Fibroblast of mammary gland (primary cell): ENCODE measurements at regions not wholly inside any gene's neighbourhood (a gene's known extent, or its start where the extent isn't known, plus 50 kb on each side); places are given as distances from the start of the nearest gene placed in this dataset.

Source experiments
- DNase-seq: peaks from one replicate; pipeline ENCODE4 v3.0.0-alpha.2; 2010; ENCODE audit warnings: low read depth
- H3K4me3 ChIP-seq: 2 replicates; pipeline ENCODE4 v1.5.1; 2011; ENCODE audit warnings: low read depth, mild to moderate bottlenecking, low read length, moderate library complexity; ENCODE audit not compliant: control insufficient read depth
- CTCF ChIP-seq: conservative IDR thresholded peaks from 2 replicates; pipeline ENCODE4 v1.5.1; 2011; ENCODE audit warnings: low read depth, low read length, inconsistent platforms; ENCODE audit not compliant: control insufficient read depth, insufficient read depth

DNA sequence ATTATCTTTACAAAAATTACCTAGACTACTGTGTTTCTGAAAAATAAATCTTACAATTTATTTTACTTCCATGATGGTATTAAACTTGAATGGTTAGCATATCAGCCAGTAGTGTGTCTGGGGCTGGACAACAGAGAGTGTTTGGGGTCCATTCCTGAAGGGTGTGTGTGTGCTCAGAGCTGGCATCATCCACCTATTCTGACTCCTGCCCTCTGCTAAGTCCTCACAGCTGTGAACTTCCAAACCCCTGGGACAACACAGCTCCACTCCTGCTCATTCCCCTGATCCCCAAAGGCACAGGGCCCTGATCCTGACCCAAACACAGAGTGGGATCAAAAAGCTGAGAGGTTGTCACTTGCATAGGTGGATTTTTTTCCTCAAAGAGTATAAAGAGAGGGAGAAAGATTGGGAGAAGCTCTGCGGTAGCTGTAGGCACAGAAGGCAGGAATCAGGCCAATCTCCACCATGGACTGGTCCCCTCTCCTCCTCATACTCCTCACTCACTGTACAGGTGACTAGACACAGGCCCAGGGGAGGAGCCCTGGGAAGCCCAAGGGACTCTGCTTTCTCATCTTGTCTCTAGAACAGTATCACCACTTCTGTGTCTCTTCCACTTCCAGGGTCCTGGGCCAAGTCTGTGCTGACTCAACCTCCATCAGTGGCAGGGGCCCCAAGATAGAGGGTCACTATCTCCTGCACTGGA is 55.7 kb upstream of the TOP3B start:
- no peak for DNase-seq
- TF ChIP-seq CTCF: no peak
- no peak overlapping the region for H3K4me3 ChIP-seq

DNA sequence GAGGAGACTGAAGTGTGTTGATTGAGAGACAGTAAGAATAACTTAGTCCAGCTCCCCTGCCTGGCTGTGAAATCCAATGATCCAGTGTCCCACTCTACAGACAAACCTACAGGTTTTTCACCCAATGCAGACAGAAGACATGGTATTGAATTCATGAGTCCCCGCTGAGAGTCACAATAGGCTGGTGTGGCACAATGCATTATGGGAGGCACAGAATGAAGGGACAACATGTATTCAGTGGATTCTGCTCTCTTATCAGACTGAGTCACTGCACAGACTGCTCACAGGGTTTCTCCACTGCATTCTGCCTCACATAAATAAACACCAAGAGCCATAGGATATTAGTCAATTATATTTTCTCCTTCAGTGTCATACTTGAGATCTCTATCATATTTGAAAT is 55.2 kb upstream of the TOP3B start:
- DNase-seq: peak; percentile 12
- no peak overlapping the region for H3K4me3 ChIP-seq
- no peak for TF ChIP-seq CTCF

DNA sequence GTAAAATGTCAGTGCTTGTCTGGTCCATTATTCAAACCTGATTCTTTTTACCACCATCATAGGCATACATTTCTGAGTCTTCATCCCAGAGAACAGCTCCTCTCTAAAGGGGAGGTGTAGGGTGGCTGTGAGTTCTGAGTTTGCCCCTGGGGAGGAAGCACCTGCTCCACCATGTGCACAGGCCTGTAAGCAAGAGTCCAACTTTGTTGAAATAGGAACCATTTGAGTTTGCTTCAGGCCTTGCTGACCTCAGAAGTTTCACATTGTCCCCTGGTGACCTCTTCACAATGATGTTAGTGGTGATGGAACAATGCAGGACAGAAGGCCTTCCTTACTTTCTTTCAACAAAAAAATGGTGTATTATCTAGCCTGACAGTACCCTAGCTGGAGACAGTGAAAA is 54.6 kb upstream of the TOP3B start:
- no peak overlapping the region for H3K4me3 ChIP-seq
- no peak for TF ChIP-seq CTCF
- DNase-seq: no peak

DNA sequence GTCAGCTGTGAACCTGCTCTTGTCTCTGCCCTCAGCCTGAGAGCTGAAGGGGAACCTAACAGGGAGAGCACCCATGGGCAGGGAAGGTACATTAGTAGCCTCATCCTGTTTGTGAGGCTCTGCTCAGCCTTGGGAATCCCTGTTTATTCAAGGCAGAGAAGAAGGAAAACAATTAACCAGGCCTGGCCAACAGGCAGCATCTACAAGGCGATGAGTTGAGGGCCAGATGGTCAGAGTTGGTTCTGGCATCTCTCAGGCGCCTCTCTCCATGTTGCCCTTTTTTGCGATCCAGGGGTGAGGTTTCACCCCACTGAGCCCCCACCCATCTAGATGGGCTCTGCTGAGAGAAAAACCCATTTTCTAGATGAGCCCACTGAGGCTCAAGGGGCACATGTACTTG is 54.0 kb upstream of the TOP3B start:
- TF ChIP-seq CTCF: no peak
- no peak overlapping the region for H3K4me3 ChIP-seq
- no peak for DNase-seq

DNA sequence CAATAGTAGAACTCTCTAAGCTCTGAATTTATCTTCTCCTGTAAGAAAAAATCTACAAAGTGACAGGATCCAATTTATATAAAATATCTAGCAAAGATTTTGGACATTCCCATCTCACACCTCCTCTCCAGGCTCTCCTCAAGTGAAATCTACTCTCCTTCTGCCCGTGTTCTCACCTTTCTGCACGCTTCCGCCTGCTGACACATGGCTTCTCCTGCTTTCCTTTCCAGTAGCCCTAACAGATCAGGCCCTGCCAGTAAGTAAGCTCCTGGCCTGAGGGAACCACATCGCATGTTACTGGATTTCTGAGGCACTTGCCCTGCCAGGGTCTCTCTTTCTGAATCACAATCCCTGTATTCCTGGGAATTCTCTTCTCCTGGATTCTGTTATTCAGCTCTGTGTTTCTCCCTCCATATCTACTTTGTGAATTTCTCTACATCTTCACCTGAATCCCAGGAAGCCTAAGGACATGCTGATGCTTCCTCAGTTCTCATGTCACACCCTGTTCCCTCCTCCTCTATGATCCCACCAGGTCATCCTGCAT is 53.3 kb upstream of the TOP3B start:
- no peak for TF ChIP-seq CTCF

DNA sequence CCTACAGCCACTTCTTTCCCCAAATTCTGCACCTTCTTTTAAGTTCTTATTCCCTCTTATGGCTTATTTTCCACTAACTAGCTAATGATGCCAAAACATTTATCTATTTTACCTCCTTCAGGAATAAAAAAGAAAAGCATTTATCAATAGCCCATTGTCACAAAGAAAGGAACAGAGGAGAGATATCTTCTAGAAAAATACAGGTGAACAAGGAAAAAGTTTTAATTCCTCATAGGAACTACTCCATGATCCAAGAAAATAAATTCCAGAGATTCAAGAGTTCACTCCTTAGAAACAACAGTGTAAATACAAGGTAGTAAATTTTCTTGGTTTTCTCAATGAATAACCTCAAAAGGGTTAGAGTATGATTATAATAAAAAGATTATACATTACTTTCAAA is 52.6 kb upstream of the TOP3B start:
- TF ChIP-seq CTCF: no peak
- H3K4me3 ChIP-seq: no peak overlapping the region

More for the DNA sequence above, 53.3 kb upstream of the TOP3B start:
- no peak for DNase-seq
- no peak overlapping the region for H3K4me3 ChIP-seq

More for the DNA sequence above, 52.6 kb upstream of the TOP3B start:
- no peak for DNase-seq
